B cell (primary cell): ENCODE measurements at regions not wholly inside any gene's neighbourhood (a gene's known extent, or its start where the extent isn't known, plus 50 kb on each side); places are given as distances from the start of the nearest gene placed in this dataset.

Source experiments
- ATAC-seq: fragments of 200-7000 bp; cut with Tn5 transposase; one replicate; pipeline ENCODE4 v1.10.0; 2021; ENCODE audit warnings: low read depth, mild to moderate bottlenecking, moderate number of reproducible peaks, moderate library complexity
- CTCF ChIA-PET: fragments of 350-600 bp; sonication (Branson Sonifier 250); formaldehyde crosslinking; loops from one replicate; lab custom pipeline; 2021; ENCODE audit warnings: antibody characterized with exemption, inconsistent platforms; lab: Charles Lee
- POLR2A ChIA-PET: fragments of 350-600 bp; sonication (Branson Sonifier 250); formaldehyde crosslinking; loops from one replicate; lab custom pipeline; 2021; ENCODE audit warnings: antibody characterized with exemption; lab: Charles Lee
- DNase-seq: peaks from one replicate; pipeline ENCODE4 v3.0.0; 2013
- H2AFZ ChIP-seq: 2 replicates; pipeline ENCODE4 v1.6.1; 2012; ENCODE audit warnings: mild to moderate bottlenecking, low read depth, low read length; ENCODE audit not compliant: insufficient read depth, poor library complexity, severe bottlenecking
- H3K27ac ChIP-seq, 2 donors: 1 replicate in 1 of 2; 2 replicates in 1 of 2; pipeline ENCODE4 v1.5.1; 2012 to 2013; ENCODE audit warnings: low read length in 2 of 2, mild to moderate bottlenecking in 2 of 2, moderate library complexity in 1 of 2
- H3K27me3 ChIP-seq, 4 experiments: fragments of 200-600 bp in 1 of 4; sonication (generic) in 1 of 4; replicated peaks in 1 of 4; 1 replicate in 2 of 4; 2 replicates in 2 of 4; pipeline versions ENCODE4 v1.6.1 to v1.7.0; 2013 to 2016; ENCODE audit warnings: low read length in 3 of 4, mild to moderate bottlenecking in 2 of 4, mixed read lengths in 1 of 4, moderate library complexity in 1 of 4; ENCODE audit not compliant: insufficient read depth in 4 of 4, control insufficient read depth in 3 of 4; ENCODE audit errors: control extremely low read depth in 1 of 4
- H3K36me3 ChIP-seq, 2 experiments: replicated peaks in 1 of 2; 1 replicate in 1 of 2; 2 replicates in 1 of 2; pipeline versions ENCODE4 v1.6.1 to v1.7.1; 2013; ENCODE audit warnings: low read length in 1 of 2; ENCODE audit not compliant: insufficient read depth in 2 of 2, control insufficient read depth in 1 of 2; ENCODE audit errors: control extremely low read depth in 1 of 2, extremely low read depth in 1 of 2
- H3K4me1 ChIP-seq, 2 donors: fragments of 200-600 bp in 1 of 2; sonication (generic) in 1 of 2; 1 replicate in 1 of 2; 2 replicates in 1 of 2; pipeline versions ENCODE4 v1.5.1 to v1.6.1; 2013 to 2017; ENCODE audit warnings: low read length in 2 of 2; ENCODE audit not compliant: control insufficient read depth in 2 of 2, insufficient read depth in 2 of 2
- H3K4me2 ChIP-seq: replicated peaks from 2 replicates; pipeline ENCODE3; 2012; ENCODE audit warnings: mild to moderate bottlenecking, low read depth, low read length; ENCODE audit not compliant: poor library complexity, severe bottlenecking
- H3K4me3 ChIP-seq, 5 experiments: fragments of 200-600 bp in 1 of 5; sonication (generic) in 1 of 5; 1 replicate in 3 of 5; 2 replicates in 2 of 5; pipeline versions ENCODE4 v1.5.1 to v1.7.0; 2011 to 2016; ENCODE audit warnings: low read length in 4 of 5, mild to moderate bottlenecking in 4 of 5, low read depth in 2 of 5, control low read depth in 1 of 5, moderate library complexity in 1 of 5; ENCODE audit not compliant: insufficient read depth in 1 of 5; ENCODE audit errors: control extremely low read depth in 1 of 5, extremely low read depth in 1 of 5
- H3K79me2 ChIP-seq: fragments of 200-600 bp; sonication (generic); one replicate; pipeline ENCODE4 v1.6.0; 2016; ENCODE audit warnings: low read length; ENCODE audit not compliant: control insufficient read depth, insufficient read depth
- H3K9ac ChIP-seq: fragments of 200-600 bp; sonication (generic); 2 replicates; pipeline ENCODE4 v1.6.1; 2017; ENCODE audit warnings: mild to moderate bottlenecking, low read length, moderate library complexity
- H3K9me3 ChIP-seq, 3 donors: one replicate each; pipeline versions ENCODE4 v1.6.1 to v1.7.1; 2013; ENCODE audit warnings: low read length in 2 of 3; ENCODE audit not compliant: control insufficient read depth in 2 of 3, insufficient read depth in 1 of 3; ENCODE audit errors: control extremely low read depth in 1 of 3
- H4K20me1 ChIP-seq: 2 replicates; pipeline ENCODE4 v1.6.0; 2012; ENCODE audit warnings: mild to moderate bottlenecking, low read length; ENCODE audit not compliant: insufficient read depth, control insufficient read depth, poor library complexity, severe bottlenecking
- H3K27ac Mint-ChIP-seq: one replicate; pipeline ENCODE4 v1.8.0; 2021; ENCODE audit warnings: mixed read lengths
- H3K27me3 Mint-ChIP-seq: one replicate; pipeline ENCODE4 v1.8.0; 2021; ENCODE audit warnings: mixed read lengths
- H3K4me1 Mint-ChIP-seq: one replicate; pipeline ENCODE4 v1.8.0; 2021; ENCODE audit warnings: mixed read lengths
- H3K4me3 Mint-ChIP-seq: one replicate; pipeline ENCODE4 v1.8.0; 2021; ENCODE audit warnings: mixed read lengths
- H3K9me3 Mint-ChIP-seq: one replicate; pipeline ENCODE4 v1.8.0; 2022; ENCODE audit warnings: mixed read lengths; ENCODE audit not compliant: insufficient read depth
- CTCF ChIP-seq: fragments of 200-600 bp; IDR thresholded peaks from one replicate; pipeline ENCODE4 v1.8.0; 2022; ENCODE audit warnings: antibody characterized with exemption, mild to moderate bottlenecking
- EZH2 ChIP-seq: IDR thresholded peaks from 2 replicates; pipeline ENCODE4 v1.6.1; 2012; ENCODE audit warnings: borderline replicate concordance, low read depth, mild to moderate bottlenecking, moderate library complexity, low read length; ENCODE audit not compliant: insufficient read depth, poor library complexity, severe bottlenecking
- WGBS: methylation state at CpG from one replicate; pipeline ENCODE4 v1.1.5; 2013; ENCODE audit warnings: missing lambda C conversion rate; ENCODE audit not compliant: insufficient coverage; 5-methylcytosine and 5-hydroxymethylcytosine counted together
- intact Hi-C: fragments of 100-400 bp; cut with micrococcal nuclease; formaldehyde crosslinking; loops from one replicate; pipeline ENCODE4 v1.10.0; 2022

GRCh38 chr16:54843424-54843750 is 87.3 kb upstream of the IRX5 start:
- ATAC-seq (no peak), DNase-seq (no peak)
- Histone ChIP-seq H3K4me3 (no peak overlapping the region), H3K36me3 (no peaks in the 10 kb centered on the region), H3K4me2 (no peak overlapping the region), H2AFZ (no peak overlapping the region), H3K4me1 (no peaks in the 10 kb centered on the region), H3K9me3 (peaks cover 0 to 5% (median 3%) of the 10 kb centered on the region in 3 donors), H3K27me3 (no peaks in the 10 kb centered on the region), H3K27ac (no peak overlapping the region), H3K79me2 (no peaks in the 10 kb centered on the region), H4K20me1 (no peaks in the 10 kb centered on the region), H3K9ac (no peak overlapping the region)
- WGBS, result no CpG with 5 or more reads among the region's 1 CpG
- H3K9me3 Mint-ChIP-seq, result peaks cover 4% of the 10 kb centered on the region
- CTCF ChIA-PET, result no interaction called here
- no peak overlapping the region for H3K27ac Mint-ChIP-seq
- H3K27me3 Mint-ChIP-seq, result peaks cover 3% of the 10 kb centered on the region
- intact Hi-C loops, result no loop called here
- H3K4me1 Mint-ChIP-seq, result no peaks in the 10 kb centered on the region
- POLR2A ChIA-PET, result no interaction called here
- TF ChIP-seq EZH2 (no peak), CTCF (no peak)
- no peak overlapping the region for H3K4me3 Mint-ChIP-seq

- H3K27me3 ChIP-seq, result no peaks in the 10 kb centered on the region
- TF ChIP-seq EZH2 (no peak), CTCF (no peak)
- ATAC-seq, result no peak
- Mint-ChIP-seq H3K4me1 (no peaks in the 10 kb centered on the region), H3K4me3 (no peak overlapping the region), H3K27me3 (peaks cover 3% of the 10 kb centered on the region), H3K9me3 (peaks cover 4% of the 10 kb centered on the region), H3K27ac (no peak overlapping the region)
- intact Hi-C loops, result no loop called here
- no peaks in the 10 kb centered on the region for H3K79me2 ChIP-seq
- POLR2A ChIA-PET, result no interaction called here
- no peaks in the 10 kb centered on the region for H3K4me1 ChIP-seq
- WGBS, result no CpG with 5 or more reads among the region's 5 CpGs
- H2AFZ ChIP-seq, result no peak overlapping the region
- H4K20me1 ChIP-seq, result no peaks in the 10 kb centered on the region
- CTCF ChIA-PET, result no interaction called here
- no peak overlapping the region for H3K4me3 ChIP-seq
- H3K36me3 ChIP-seq, result no peaks in the 10 kb centered on the region
- no peak overlapping the region for H3K27ac ChIP-seq
- H3K9ac ChIP-seq, result no peak overlapping the region
- no peak for DNase-seq
- H3K4me2 ChIP-seq, result no peak overlapping the region
- H3K9me3 ChIP-seq, result peaks cover 0 to 5% (median 3%) of the 10 kb centered on the region in 3 donors
Measured at GRCh38 chr16:54842743-54843423, 87.8 kb upstream of the IRX5 start.
